Colonic mucosa (tissue), 4 donors: ENCODE measurements at regions not wholly inside any gene's neighbourhood (a gene's known extent, or its start where the extent isn't known, plus 50 kb on each side); places are given as distances from the start of the nearest gene placed in this dataset.

Source experiments
- DNase-seq: peaks from one replicate; pipeline ENCODE4 v3.0.0-alpha.2; 2020
- H3K27ac ChIP-seq: fragments of 200-600 bp; one replicate; pipeline ENCODE4 v1.8.0; 2021
- H3K27me3 ChIP-seq: fragments of 200-600 bp; one replicate; pipeline ENCODE4 v1.8.0; 2021
- H3K36me3 ChIP-seq: fragments of 200-600 bp; one replicate; pipeline ENCODE4 v1.8.0; 2021
- H3K4me1 ChIP-seq: fragments of 200-600 bp; one replicate; pipeline ENCODE4 v1.8.0; 2021; ENCODE audit warnings: mild to moderate bottlenecking
- H3K4me3 ChIP-seq: fragments of 200-600 bp; one replicate; pipeline ENCODE4 v1.8.0; 2021
- H3K9ac ChIP-seq, 2 donors: one replicate each; pipeline ENCODE4 v1.7.0; 2013; ENCODE audit warnings: control low read depth in 2 of 2, low read depth in 2 of 2, low read length in 2 of 2
- H3K9me3 ChIP-seq: fragments of 200-600 bp; one replicate; pipeline ENCODE4 v1.8.0; 2021
- intact Hi-C: fragments of 100-400 bp; cut with DNase I; formaldehyde crosslinking; loops from one replicate; pipeline ENCODE4 v1.14.1; 2022
- TF ChIP-seq, protein P1 (sequence below): fragments of 200-600 bp; IDR thresholded peaks from one replicate; pipeline ENCODE4 v1.8.0; 2022; ENCODE audit warnings: antibody characterized with exemption, mild to moderate bottlenecking
- donor health status: healthy.
- donor health status: DM: no; HTN: no; CAD: no.
- donor health status: DM: no; HTN: no; CAD: no.

DNA sequence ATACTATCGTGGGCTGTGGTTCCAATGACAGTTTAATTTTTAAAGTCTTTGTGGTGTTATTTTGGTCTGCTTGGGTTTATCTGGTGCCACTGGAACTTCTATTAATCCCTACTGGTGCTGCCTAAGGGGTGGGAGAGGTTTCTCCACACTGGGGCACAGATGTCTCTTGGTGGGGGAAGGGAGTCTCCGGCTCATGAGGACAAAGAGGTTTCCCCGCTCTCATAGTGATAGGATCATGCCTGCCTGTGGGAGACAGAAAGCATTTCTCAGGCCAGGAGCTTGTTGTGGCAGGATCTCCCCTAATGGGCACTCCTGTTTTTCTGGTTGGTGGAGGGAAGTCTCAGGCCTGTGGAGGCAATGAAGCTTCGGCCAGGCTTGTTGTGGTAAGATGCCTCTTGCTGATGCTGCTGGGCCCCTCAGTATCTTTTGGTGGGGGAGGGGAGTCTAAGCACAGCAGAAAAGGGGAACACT is 84.3 kb upstream of the THRB start:
- Histone ChIP-seq H3K4me1 (no peaks in the 10 kb centered on the region), H3K27me3 (no peaks in the 10 kb centered on the region), H3K9me3 (no peaks in the 10 kb centered on the region), H3K36me3 (no peaks in the 10 kb centered on the region), H3K27ac (no peak overlapping the region), H3K4me3 (no peak overlapping the region), H3K9ac (no peak overlapping the region)
- DNase-seq, result no peak
- TF ChIP-seq, protein P1, sequence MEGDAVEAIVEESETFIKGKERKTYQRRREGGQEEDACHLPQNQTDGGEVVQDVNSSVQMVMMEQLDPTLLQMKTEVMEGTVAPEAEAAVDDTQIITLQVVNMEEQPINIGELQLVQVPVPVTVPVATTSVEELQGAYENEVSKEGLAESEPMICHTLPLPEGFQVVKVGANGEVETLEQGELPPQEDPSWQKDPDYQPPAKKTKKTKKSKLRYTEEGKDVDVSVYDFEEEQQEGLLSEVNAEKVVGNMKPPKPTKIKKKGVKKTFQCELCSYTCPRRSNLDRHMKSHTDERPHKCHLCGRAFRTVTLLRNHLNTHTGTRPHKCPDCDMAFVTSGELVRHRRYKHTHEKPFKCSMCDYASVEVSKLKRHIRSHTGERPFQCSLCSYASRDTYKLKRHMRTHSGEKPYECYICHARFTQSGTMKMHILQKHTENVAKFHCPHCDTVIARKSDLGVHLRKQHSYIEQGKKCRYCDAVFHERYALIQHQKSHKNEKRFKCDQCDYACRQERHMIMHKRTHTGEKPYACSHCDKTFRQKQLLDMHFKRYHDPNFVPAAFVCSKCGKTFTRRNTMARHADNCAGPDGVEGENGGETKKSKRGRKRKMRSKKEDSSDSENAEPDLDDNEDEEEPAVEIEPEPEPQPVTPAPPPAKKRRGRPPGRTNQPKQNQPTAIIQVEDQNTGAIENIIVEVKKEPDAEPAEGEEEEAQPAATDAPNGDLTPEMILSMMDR, result no peak
- intact Hi-C loops, result no loop called here

DNA sequence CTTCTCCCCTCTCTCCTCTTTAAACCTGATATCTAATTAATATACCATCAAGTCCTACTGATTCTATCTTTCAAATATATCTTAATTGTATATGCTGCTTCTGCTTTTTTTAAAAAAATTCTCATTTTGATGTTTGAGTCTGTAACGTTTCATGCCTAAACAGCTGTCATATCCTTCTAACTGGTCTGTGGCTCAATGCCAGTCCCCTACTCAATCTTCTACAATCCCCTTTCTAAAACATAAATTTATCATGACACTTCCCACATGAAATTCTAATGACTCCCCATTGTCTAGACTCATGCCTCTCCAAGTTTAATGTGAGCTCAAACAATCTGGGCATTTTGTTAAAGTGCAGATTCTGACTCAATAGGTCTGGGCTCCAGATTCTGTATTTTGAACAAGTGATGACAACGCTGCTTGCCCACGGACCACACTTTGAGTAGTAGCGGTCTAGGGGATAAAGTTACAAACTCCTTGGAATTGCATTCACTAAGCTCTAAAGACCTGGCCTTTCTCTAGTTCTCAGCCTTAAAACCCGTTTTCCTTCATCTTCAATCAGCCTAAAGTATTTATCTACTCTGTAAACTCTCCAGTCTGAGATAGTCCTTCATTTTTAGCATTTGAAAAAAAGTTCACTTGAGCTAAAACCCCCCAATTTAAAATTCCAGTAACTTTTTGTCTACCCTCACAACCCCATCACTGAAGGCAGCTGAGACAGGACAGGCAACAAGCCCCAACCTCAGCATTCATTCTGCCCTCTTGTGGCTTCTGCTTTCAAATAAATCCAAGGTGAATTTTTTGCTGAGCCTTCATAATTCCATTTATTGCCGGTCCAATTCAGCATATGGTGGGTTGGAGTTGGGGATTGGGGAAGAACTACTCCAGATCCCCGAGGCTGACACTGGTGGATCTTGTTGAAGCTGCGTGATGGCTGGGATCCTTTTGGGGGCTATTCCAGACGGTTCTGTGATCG is 88.1 kb upstream of the THRB start:
- DNase-seq, result no peak
- Histone ChIP-seq H3K9me3 (no peaks in the 10 kb centered on the region), H3K9ac (no peak overlapping the region), H3K27ac (no peak overlapping the region), H3K27me3 (no peaks in the 10 kb centered on the region), H3K36me3 (no peaks in the 10 kb centered on the region), H3K4me3 (no peak overlapping the region), H3K4me1 (no peaks in the 10 kb centered on the region)
- intact Hi-C loops, result loop anchor here (5.0 kb wide), 1 partner anchor 315 kb away; no protein-coding TSS in a partner anchor
- TF ChIP-seq, protein P1, result peak; percentile 16

DNA sequence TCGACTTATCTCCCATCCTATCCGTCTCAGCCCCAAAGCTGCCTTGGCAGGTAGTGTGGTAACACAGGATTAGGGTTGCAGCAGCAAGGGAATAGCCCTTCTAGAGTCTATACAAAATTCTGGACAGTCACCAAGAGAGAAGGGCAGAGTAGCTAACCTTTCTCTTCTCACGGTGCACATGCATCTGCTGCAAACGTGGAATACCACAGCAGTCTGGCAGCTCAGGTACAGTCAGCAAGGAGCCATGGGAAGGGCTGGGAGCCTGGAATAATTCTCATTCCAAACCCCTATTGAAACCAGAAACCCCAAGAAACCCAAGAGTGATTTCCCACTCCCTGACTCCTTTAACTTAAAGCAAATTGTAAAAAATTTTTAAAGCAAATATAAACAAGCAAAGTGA is 92.3 kb upstream of the THRB start:
- Histone ChIP-seq H3K27me3 (no peaks in the 10 kb centered on the region), H3K27ac (no peak overlapping the region), H3K4me1 (peaks cover 3% of the 10 kb centered on the region), H3K36me3 (no peaks in the 10 kb centered on the region), H3K9ac (no peak overlapping the region), H3K9me3 (no peaks in the 10 kb centered on the region), H3K4me3 (no peak overlapping the region)
- no peak for DNase-seq
- TF ChIP-seq, protein P1, result no peak
- intact Hi-C loops, result no loop called here

DNA sequence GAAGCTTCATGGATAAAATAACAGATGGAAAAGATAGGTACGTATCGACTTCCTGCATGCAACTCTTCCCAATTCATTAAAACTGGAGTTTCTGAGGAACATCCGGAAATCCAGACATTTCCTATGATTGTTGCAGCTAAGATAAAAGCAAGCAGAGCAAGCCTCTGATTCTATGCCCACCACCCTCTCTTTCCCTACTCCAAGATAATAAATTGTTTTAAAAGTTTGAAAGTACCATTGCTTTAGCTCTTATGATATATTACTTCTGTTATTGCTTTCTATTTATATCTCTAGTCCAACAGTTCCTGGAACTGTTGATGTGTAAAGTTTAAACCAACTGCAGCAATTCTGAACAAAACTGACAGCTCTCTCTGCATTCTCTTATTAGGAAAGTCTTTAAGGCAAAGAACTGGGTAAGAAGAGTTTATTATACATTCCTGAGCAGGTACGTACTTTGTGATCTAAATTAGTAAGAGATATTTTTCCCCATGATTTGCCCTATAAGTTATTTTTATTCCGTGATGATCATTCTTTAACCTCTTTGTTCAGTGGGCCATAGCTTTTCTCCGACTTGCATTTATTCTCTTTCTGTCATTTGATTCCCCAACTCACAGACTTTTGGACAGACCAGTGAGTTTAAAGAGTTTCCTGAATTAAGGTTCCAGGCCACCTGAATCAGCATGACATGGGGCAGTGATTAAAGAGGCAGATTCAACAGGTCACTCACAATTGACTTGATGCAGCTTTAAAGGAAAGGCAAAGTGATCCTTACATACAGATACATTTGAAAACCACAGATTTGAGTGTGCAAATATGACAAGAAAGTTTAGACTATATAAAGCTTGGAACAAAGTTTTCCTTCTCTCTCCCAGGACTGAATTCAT is 94.2 kb upstream of the THRB start:
- Histone ChIP-seq H3K36me3 (no peaks in the 10 kb centered on the region), H3K4me3 (no peak overlapping the region), H3K27ac (no peak overlapping the region), H3K9ac (peak overlapping the region in 1 of 2 donors; percentile 3), H3K9me3 (no peaks in the 10 kb centered on the region), H3K27me3 (no peaks in the 10 kb centered on the region), H3K4me1 (peaks cover 3% of the 10 kb centered on the region)
- DNase-seq, result no peak
- intact Hi-C loops, result no loop called here
- TF ChIP-seq, protein P1, result no peak

DNA sequence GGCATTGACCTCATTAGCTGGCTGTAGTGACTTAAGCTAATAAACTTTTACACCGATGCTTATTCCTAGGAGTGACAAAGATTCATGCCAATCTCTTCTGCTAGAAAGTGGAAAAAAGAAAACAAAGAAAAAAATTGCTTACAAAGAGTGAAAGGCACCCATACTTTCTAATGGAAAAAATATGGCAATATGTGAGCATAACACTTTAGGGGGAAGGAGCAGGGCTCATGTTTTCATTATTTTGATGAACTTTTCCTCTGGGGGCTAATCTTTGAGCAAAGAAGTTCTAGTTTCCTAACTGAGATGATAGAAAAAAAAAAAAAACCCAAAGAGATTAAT is 94.8 kb upstream of the THRB start:
- Histone ChIP-seq H3K27ac (no peak overlapping the region), H3K27me3 (no peaks in the 10 kb centered on the region), H3K9ac (no peak overlapping the region), H3K4me1 (peaks cover 3% of the 10 kb centered on the region), H3K4me3 (no peak overlapping the region), H3K9me3 (no peaks in the 10 kb centered on the region), H3K36me3 (no peaks in the 10 kb centered on the region)
- DNase-seq, result no peak
- TF ChIP-seq, protein P1, result no peak
- intact Hi-C loops, result no loop called here
